ENCODE measurements at regions not wholly inside any gene's neighbourhood (a gene's known extent, or its start where the extent isn't known, plus 50 kb on each side); places are given as distances from the start of the nearest gene placed in this dataset.

- DNase-seq = no peak
These were observed 62.7 kb upstream of the BRINP3 start for GRCh38 chr1:190540366-190540765.

- DNase-seq = no peak
These were observed 74.0 kb upstream of the BRINP3 start for GRCh38 chr1:190551638-190552037.

GRCh38 chr1:190560161-190560681 is 82.6 kb upstream of the BRINP3 start:
- DNase-seq = no peak

- no peak for DNase-seq
These were observed 85.6 kb upstream of the BRINP3 start for GRCh38 chr1:190563230-190563629.

- DNase-seq = no peak
These were observed 86.5 kb upstream of the BRINP3 start for GRCh38 chr1:190564117-190564516.

GRCh38 chr1:190578017-190578416 is 100.4 kb upstream of the BRINP3 start:
- DNase-seq = no peak

- DNase-seq = no peak
These were observed 100.9 kb upstream of the BRINP3 start for GRCh38 chr1:190578526-190578925.

GRCh38 chr1:190579552-190580193 is 102.0 kb upstream of the BRINP3 start:
- no peak for DNase-seq

- DNase-seq = no peak
These were observed 106.2 kb upstream of the BRINP3 start for GRCh38 chr1:190583862-190584261.

- no peak for DNase-seq
These were observed 110.8 kb upstream of the BRINP3 start for GRCh38 chr1:190588424-190588823.

GRCh38 chr1:190595438-190595837 is 117.8 kb upstream of the BRINP3 start:
- DNase-seq = no peak

- no peak for DNase-seq
These were observed 119.6 kb upstream of the BRINP3 start for GRCh38 chr1:190597294-190597693.

GRCh38 chr1:190599670-190600069 is 122.0 kb upstream of the BRINP3 start:
- DNase-seq = no peak

GRCh38 chr1:190602325-190602724 is 124.7 kb upstream of the BRINP3 start:
- no peak for DNase-seq

GRCh38 chr1:190608282-190608681 is 130.6 kb upstream of the BRINP3 start:
- DNase-seq = no peak

- no peak for DNase-seq
These were observed 138.2 kb upstream of the BRINP3 start for GRCh38 chr1:190615818-190616217.

GRCh38 chr1:190616235-190616634 is 138.6 kb upstream of the BRINP3 start:
- DNase-seq = no peak

GRCh38 chr1:190619724-190620123 is 142.1 kb upstream of the BRINP3 start:
- no peak for DNase-seq

- no peak for DNase-seq
These were observed 155.8 kb upstream of the BRINP3 start for GRCh38 chr1:190633488-190633887.

- no peak for DNase-seq
These were observed 156.5 kb upstream of the BRINP3 start for GRCh38 chr1:190634134-190634533.

GRCh38 chr1:190649553-190649952 is 171.9 kb upstream of the BRINP3 start:
- DNase-seq = no peak

GRCh38 chr1:190658907-190659306 is 181.2 kb upstream of the BRINP3 start:
- DNase-seq = no peak

GRCh38 chr1:190663962-190664361 is 186.3 kb upstream of the BRINP3 start:
- DNase-seq = no peak

- DNase-seq = no peak
These were observed 187.4 kb upstream of the BRINP3 start for GRCh38 chr1:190665045-190665444.

GRCh38 chr1:190667914-190668313 is 190.2 kb upstream of the BRINP3 start:
- no peak for DNase-seq

Data from NCI-H2227 treated with DMSO at 0.1 percent for 48 hours (cell line).